Transverse colon (tissue), 3 donors: ENCODE measurements at regions not wholly inside any gene's neighbourhood (a gene's known extent, or its start where the extent isn't known, plus 50 kb on each side); places are given as distances from the start of the nearest gene placed in this dataset.

ENCODE experiments used
- EP300 ChIP-seq: sonication (generic); formaldehyde crosslinking; IDR thresholded peaks from one replicate; pipeline ENCODE4 v1.6.1; 2017; ENCODE audit warnings: antibody characterized with exemption, low read depth
- TF ChIP-seq, protein P1 (sequence below), 5 experiments: fragments of 200-600 bp in 3 of 5; fragments of 450-650 bp in 2 of 5; sonication (generic) in 3 of 5; IDR thresholded peaks; 1 replicate in 2 of 5; 2 replicates in 3 of 5; pipeline ENCODE4 v1.5.1; 2016 to 2017; ENCODE audit warnings: antibody characterized with exemption in 5 of 5, inconsistent platforms in 3 of 5, mild to moderate bottlenecking in 2 of 5, moderate library complexity in 1 of 5

DNA sequence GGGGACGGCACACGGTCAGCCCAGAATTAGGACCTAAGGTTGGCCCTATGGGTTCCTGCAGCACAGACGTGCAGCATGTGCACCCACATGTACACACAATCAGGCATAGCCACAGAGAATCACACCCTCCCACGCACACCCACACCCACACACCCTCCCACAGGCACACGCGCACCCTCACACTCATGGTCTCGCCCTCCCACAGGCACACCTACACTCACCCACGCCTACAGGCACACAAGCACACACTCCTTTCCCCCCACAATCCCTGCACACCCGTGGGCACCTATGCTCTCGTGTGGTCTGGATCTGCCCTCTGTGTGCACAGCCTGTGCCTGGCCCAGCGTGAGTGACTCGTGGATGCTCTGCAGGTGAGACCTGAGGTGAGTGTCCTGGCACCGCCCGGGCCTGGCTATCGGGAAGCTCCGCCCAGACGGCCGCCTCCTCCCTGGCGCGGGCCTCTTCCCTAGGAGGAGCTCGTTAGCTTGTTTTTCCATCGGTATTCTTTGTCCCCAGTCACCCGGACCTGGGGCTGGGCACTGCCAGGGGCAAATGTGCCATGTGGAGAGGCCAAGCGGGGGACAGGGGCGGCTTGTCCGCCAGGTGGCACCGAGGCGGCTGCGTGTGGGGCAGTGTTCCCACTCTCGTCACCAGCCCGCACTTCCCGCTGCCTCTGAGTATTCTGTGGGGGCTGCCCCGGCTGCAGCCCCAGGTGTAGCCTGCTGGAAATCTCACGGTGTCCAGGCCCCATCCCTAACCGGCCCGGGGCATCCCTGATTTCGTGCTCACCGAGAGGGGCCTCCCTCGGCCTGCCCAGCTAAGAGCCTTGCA, 110.2 kb upstream of the FAM20C start:
- TF ChIP-seq, protein P1, sequence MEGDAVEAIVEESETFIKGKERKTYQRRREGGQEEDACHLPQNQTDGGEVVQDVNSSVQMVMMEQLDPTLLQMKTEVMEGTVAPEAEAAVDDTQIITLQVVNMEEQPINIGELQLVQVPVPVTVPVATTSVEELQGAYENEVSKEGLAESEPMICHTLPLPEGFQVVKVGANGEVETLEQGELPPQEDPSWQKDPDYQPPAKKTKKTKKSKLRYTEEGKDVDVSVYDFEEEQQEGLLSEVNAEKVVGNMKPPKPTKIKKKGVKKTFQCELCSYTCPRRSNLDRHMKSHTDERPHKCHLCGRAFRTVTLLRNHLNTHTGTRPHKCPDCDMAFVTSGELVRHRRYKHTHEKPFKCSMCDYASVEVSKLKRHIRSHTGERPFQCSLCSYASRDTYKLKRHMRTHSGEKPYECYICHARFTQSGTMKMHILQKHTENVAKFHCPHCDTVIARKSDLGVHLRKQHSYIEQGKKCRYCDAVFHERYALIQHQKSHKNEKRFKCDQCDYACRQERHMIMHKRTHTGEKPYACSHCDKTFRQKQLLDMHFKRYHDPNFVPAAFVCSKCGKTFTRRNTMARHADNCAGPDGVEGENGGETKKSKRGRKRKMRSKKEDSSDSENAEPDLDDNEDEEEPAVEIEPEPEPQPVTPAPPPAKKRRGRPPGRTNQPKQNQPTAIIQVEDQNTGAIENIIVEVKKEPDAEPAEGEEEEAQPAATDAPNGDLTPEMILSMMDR (IDR thresholded peaks at IDR 0.05) = no peak
- no peak for TF ChIP-seq EP300
